Neural progenitor cell (in vitro differentiated cells): ENCODE measurements at regions not wholly inside any gene's neighbourhood (a gene's known extent, or its start where the extent isn't known, plus 50 kb on each side); places are given as distances from the start of the nearest gene placed in this dataset.

ENCODE experiments used
- DNase-seq: peaks from one replicate; pipeline ENCODE4 v3.0.0-alpha.2; 2016; ENCODE audit warnings: low spot score
- H2AFZ ChIP-seq: fragments of 200-600 bp; sonication (generic); replicated peaks from 2 replicates; pipeline ENCODE4 v1.6.1; 2016; ENCODE audit warnings: antibody characterized with exemption
- H3F3A ChIP-seq: fragments of 200-600 bp; sonication (generic); 2 replicates; pipeline ENCODE4 v1.6.1; 2016; ENCODE audit warnings: antibody characterized with exemption, low read depth
- H3K27ac ChIP-seq: fragments of 200-600 bp; sonication (generic); 2 replicates; pipeline ENCODE4 v1.5.1; 2016; ENCODE audit warnings: mild to moderate bottlenecking
- H3K27me3 ChIP-seq: fragments of 200-600 bp; sonication (generic); 2 replicates; pipeline ENCODE4 v1.6.1; 2016; ENCODE audit warnings: mild to moderate bottlenecking, moderate library complexity
- H3K36me3 ChIP-seq: fragments of 200-600 bp; sonication (generic); 2 replicates; pipeline ENCODE4 v1.5.1; 2016
- H3K4me1 ChIP-seq: fragments of 200-600 bp; sonication (generic); 2 replicates; pipeline ENCODE4 v1.6.1; 2016; ENCODE audit warnings: mixed run types
- H3K4me2 ChIP-seq: fragments of 200-600 bp; sonication (generic); 2 replicates; pipeline ENCODE4 v1.6.1; 2016
- H3K4me3 ChIP-seq: fragments of 200-600 bp; sonication (generic); 2 replicates; pipeline ENCODE4 v1.5.1; 2016
- H3K79me2 ChIP-seq: fragments of 200-600 bp; sonication (generic); 2 replicates; pipeline ENCODE4 v1.6.1; 2016; ENCODE audit warnings: low read depth
- H3K9ac ChIP-seq: fragments of 200-600 bp; sonication (generic); 2 replicates; pipeline ENCODE4 v1.6.1; 2016
- H3K9me3 ChIP-seq: fragments of 200-600 bp; sonication (generic); 2 replicates; pipeline ENCODE4 v1.5.1; 2016; ENCODE audit warnings: low read depth
- H4K20me1 ChIP-seq: fragments of 200-600 bp; sonication (generic); 2 replicates; pipeline ENCODE4 v1.6.1; 2016; ENCODE audit warnings: low read depth
- H3K27ac Mint-ChIP-seq: 3 replicates; pipeline ENCODE4 v1.8.0; 2021; ENCODE audit warnings: mixed read lengths
- H3K27me3 Mint-ChIP-seq: 2 replicates; pipeline ENCODE4 v1.8.0; 2022; ENCODE audit warnings: low read depth, mild to moderate bottlenecking, inconsistent platforms, moderate library complexity, mixed read lengths; ENCODE audit not compliant: insufficient read depth
- H3K36me3 Mint-ChIP-seq: 3 replicates; pipeline ENCODE4 v1.8.0; 2021; ENCODE audit warnings: mixed read lengths
- H3K4me1 Mint-ChIP-seq: 3 replicates; pipeline ENCODE4 v1.8.0; 2021; ENCODE audit warnings: mixed read lengths
- H3K4me3 Mint-ChIP-seq: 3 replicates; pipeline ENCODE4 v1.8.0; 2021; ENCODE audit warnings: mild to moderate bottlenecking, moderate library complexity, mixed read lengths
- H3K9me3 Mint-ChIP-seq: 3 replicates; pipeline ENCODE4 v1.8.0; 2020; ENCODE audit warnings: mixed read lengths
- CTCF ChIP-seq: fragments of 200-600 bp; sonication (generic); IDR thresholded peaks from 2 replicates; pipeline ENCODE4 v1.5.1; 2017; ENCODE audit warnings: antibody characterized with exemption, mild to moderate bottlenecking
- EZH2 ChIP-seq: fragments of 200-600 bp; sonication (generic); IDR thresholded peaks from 2 replicates; pipeline ENCODE4 v1.6.1; 2017; ENCODE audit warnings: antibody characterized with exemption, mild to moderate bottlenecking, moderate library complexity
- EZH2phosphoT487 ChIP-seq: fragments of 200-600 bp; sonication (generic); IDR thresholded peaks from 2 replicates; pipeline ENCODE4 v1.6.1; 2017; ENCODE audit warnings: antibody characterized with exemption

DNA sequence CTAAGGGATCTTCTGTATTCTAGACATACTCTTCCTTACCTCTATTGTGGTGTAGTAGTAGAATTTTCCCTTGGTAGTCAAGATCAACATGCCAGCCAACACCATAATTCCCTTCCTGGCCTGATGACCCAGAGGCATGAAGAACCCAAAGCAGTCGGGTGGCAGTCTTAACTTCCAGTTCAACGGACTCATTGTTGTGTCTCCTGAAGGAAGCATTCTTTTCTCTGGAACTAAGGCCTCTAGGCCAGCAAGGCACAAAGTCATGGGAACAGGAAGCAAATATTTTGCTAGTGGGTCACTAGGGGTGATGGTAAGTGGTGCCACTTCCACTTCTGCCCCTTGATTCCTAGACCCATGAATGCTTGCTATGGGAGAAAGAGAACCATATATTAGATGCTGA lies 55.2 kb upstream of the DAPK1 start:
- Mint-ChIP-seq H3K9me3 (peaks cover 5% of the 10 kb centered on the region), H3K4me3 (no peak overlapping the region), H3K36me3 (no peaks in the 10 kb centered on the region), H3K27ac (peak overlapping the region; percentile 76), H3K27me3 (peaks cover 4% of the 10 kb centered on the region), H3K4me1 (peaks cover 14% of the 10 kb centered on the region)
- Histone ChIP-seq H4K20me1 (no peaks in the 10 kb centered on the region), H3K4me2 (no peak overlapping the region), H3K4me3 (no peak overlapping the region), H3K36me3 (no peaks in the 10 kb centered on the region), H3F3A (no peaks in the 10 kb centered on the region), H3K9ac (no peak overlapping the region), H3K9me3 (no peaks in the 10 kb centered on the region), H3K4me1 (no peaks in the 10 kb centered on the region), H3K27ac (no peak overlapping the region), H3K79me2 (no peaks in the 10 kb centered on the region), H2AFZ (no peak overlapping the region), H3K27me3 (no peaks in the 10 kb centered on the region)
- TF ChIP-seq EZH2 (no peak), EZH2phosphoT487 (no peak), CTCF (no peak)
- no peak for DNase-seq

DNA sequence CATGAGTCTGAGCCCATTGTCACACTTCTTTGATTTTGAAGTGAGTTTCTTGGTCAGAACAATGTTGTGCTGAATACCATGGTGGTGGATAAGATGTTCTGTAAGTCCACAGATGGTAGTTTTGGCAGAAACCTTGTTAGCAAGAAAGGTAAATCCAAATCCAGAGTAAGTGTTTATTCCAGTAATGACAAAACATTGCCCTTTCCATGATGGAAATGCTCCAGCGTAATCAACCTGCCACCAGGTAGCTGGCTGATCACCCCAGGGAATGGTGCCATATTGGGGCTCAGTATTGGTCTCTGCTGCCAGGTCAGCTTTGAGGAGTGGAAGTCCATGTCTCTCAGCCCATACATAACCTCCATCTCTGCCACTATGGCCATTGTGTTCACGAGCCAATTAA lies 54.7 kb upstream of the DAPK1 start:
- Mint-ChIP-seq H3K4me1 (peaks cover 19% of the 10 kb centered on the region), H3K27me3 (peaks cover 8% of the 10 kb centered on the region), H3K4me3 (no peak overlapping the region), H3K36me3 (no peaks in the 10 kb centered on the region), H3K9me3 (peaks cover 5% of the 10 kb centered on the region), H3K27ac (no peak overlapping the region)
- Histone ChIP-seq H3F3A (no peaks in the 10 kb centered on the region), H3K4me1 (no peaks in the 10 kb centered on the region), H3K36me3 (no peaks in the 10 kb centered on the region), H3K9me3 (no peaks in the 10 kb centered on the region), H3K4me2 (no peak overlapping the region), H2AFZ (no peak overlapping the region), H4K20me1 (no peaks in the 10 kb centered on the region), H3K79me2 (no peaks in the 10 kb centered on the region), H3K27ac (no peak overlapping the region), H3K27me3 (no peaks in the 10 kb centered on the region), H3K4me3 (no peak overlapping the region), H3K9ac (no peak overlapping the region)
- TF ChIP-seq CTCF (no peak), EZH2 (no peak), EZH2phosphoT487 (no peak)
- no peak for DNase-seq

DNA sequence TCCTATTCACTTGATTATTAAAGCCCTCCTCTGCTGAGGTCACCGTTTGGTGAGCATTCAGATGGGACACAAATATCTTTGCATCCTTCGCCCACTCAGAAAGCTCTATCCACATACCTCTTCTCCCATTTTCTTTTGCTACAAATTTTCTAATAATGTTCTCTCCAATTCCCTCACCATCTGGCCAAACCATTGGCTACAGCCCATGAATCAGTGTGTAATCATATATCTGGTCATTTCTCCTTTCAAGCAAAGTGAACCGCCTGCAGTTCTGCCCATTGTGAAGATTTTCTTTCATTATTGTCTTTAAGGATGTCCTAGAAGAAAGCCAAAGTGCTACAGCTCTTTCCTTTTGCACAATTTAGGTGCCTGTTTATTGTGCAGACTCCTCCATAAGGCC lies 54.2 kb upstream of the DAPK1 start:
- no peaks in the 10 kb centered on the region for H4K20me1 ChIP-seq
- no peaks in the 10 kb centered on the region for H3F3A ChIP-seq
- no peaks in the 10 kb centered on the region for H3K79me2 ChIP-seq
- Mint-ChIP-seq H3K36me3 (no peaks in the 10 kb centered on the region), H3K27ac (no peak overlapping the region), H3K9me3 (peaks cover 5% of the 10 kb centered on the region), H3K27me3 (peaks cover 8% of the 10 kb centered on the region), H3K4me3 (no peak overlapping the region), H3K4me1 (peaks cover 21% of the 10 kb centered on the region)
- no peak for DNase-seq
- no peak overlapping the region for H3K27ac ChIP-seq
- no peak overlapping the region for H3K9ac ChIP-seq
- H3K9me3 ChIP-seq, result no peaks in the 10 kb centered on the region
- TF ChIP-seq EZH2 (no peak), CTCF (no peak), EZH2phosphoT487 (no peak)
- H3K4me1 ChIP-seq, result no peaks in the 10 kb centered on the region
- no peak overlapping the region for H2AFZ ChIP-seq
- no peaks in the 10 kb centered on the region for H3K36me3 ChIP-seq
- no peaks in the 10 kb centered on the region for H3K27me3 ChIP-seq
- no peak overlapping the region for H3K4me3 ChIP-seq
- H3K4me2 ChIP-seq, result no peak overlapping the region

- no peaks in the 10 kb centered on the region for H3K9me3 ChIP-seq
- H3K79me2 ChIP-seq, result no peaks in the 10 kb centered on the region
- no peaks in the 10 kb centered on the region for H3K4me1 ChIP-seq
- H2AFZ ChIP-seq, result peak overlapping the region; percentile 99
- DNase-seq, result peak; percentile 55
- H3K27me3 ChIP-seq, result no peaks in the 10 kb centered on the region
- H3K4me3 Mint-ChIP-seq, result peak overlapping the region; percentile 33
- H3K4me1 Mint-ChIP-seq, result peaks cover 21% of the 10 kb centered on the region
- peaks cover 5% of the 10 kb centered on the region for H3K9me3 Mint-ChIP-seq
- no peak overlapping the region for H3K27ac ChIP-seq
- H3F3A ChIP-seq, result no peaks in the 10 kb centered on the region
- peaks cover 8% of the 10 kb centered on the region for H3K27me3 Mint-ChIP-seq
- no peaks in the 10 kb centered on the region for H3K36me3 Mint-ChIP-seq
- no peak overlapping the region for H3K9ac ChIP-seq
- H3K4me3 ChIP-seq, result peak overlapping the region; percentile 7
- peak overlapping the region; percentile 87 for H3K27ac Mint-ChIP-seq
- no peak for TF ChIP-seq EZH2phosphoT487
- no peak for TF ChIP-seq EZH2
- no peak for TF ChIP-seq CTCF
- no peaks in the 10 kb centered on the region for H4K20me1 ChIP-seq
- no peaks in the 10 kb centered on the region for H3K36me3 ChIP-seq
- H3K4me2 ChIP-seq, result peak overlapping the region; percentile 72
These were observed 52.0 kb upstream of the DAPK1 start for GRCh38 chr9:87445646-87446045.
